GM10248 (cell line): ENCODE measurements at regions not wholly inside any gene's neighbourhood (a gene's known extent, or its start where the extent isn't known, plus 50 kb on each side); places are given as distances from the start of the nearest gene placed in this dataset.

Experiments
- CTCF ChIA-PET: fragments of 300-600 bp; sonication (Branson Sonifier 250); formaldehyde crosslinking; extraction: SDS; loops from one replicate; lab custom pipeline; 2021; ENCODE audit warnings: antibody characterized with exemption; lab: Yijun Ruan, JAX
- POLR2A ChIA-PET: fragments of 350-650 bp; sonication (Branson Sonifier 250); formaldehyde crosslinking; extraction: SDS; loops from one replicate; lab custom pipeline; 2020; ENCODE audit warnings: antibody characterized with exemption; lab: Yijun Ruan, JAX
- DNase-seq: peaks from one replicate; pipeline ENCODE4 v3.0.0; 2012; ENCODE audit errors: extremely low spot score
- CTCF ChIP-seq: IDR thresholded peaks from 2 replicates; pipeline ENCODE4 v1.5.1; 2012; ENCODE audit warnings: mild to moderate bottlenecking, low read depth; ENCODE audit errors: extremely low read depth, missing control alignments, control extremely low read depth

- ChIA-PET CTCF (interaction anchor here (1.5 kb wide), 1 partner anchor 11 kb away, joined by 3 read pairs; no protein-coding TSS in a partner anchor), POLR2A (no interaction called here)
- DNase-seq, result no peak
- TF ChIP-seq CTCF, result no peak
These were observed 500.9 kb downstream of the EFNA5 start for GRCh38 chr5:107169867-107170266.

GRCh38 chr5:107168848-107169752 lies 501.6 kb downstream of the EFNA5 start:
- POLR2A ChIA-PET, result no interaction called here
- CTCF ChIA-PET, result no interaction called here
- no peak for TF ChIP-seq CTCF
- DNase-seq, result no peak

GRCh38 chr5:107168086-107168485 lies 502.7 kb downstream of the EFNA5 start:
- POLR2A ChIA-PET, result no interaction called here
- no peak for TF ChIP-seq CTCF
- CTCF ChIA-PET, result no interaction called here
- DNase-seq, result no peak

- ChIA-PET POLR2A (no interaction called here), CTCF (no interaction called here)
- DNase-seq, result no peak
- no peak for TF ChIP-seq CTCF
These were observed 505.4 kb downstream of the EFNA5 start for GRCh38 chr5:107165296-107165695.

- CTCF ChIA-PET, result no interaction called here
- TF ChIP-seq CTCF, result no peak
- POLR2A ChIA-PET, result no interaction called here
- no peak for DNase-seq
These were observed 512.9 kb downstream of the EFNA5 start for GRCh38 chr5:107157809-107158208.

GRCh38 chr5:107155707-107156106 lies 515.0 kb downstream of the EFNA5 start:
- POLR2A ChIA-PET, result no interaction called here
- CTCF ChIA-PET, result no interaction called here
- no peak for DNase-seq
- no peak for TF ChIP-seq CTCF
